A549 (cell line): ENCODE measurements at regions not wholly inside any gene's neighbourhood (a gene's known extent, or its start where the extent isn't known, plus 50 kb on each side); places are given as distances from the start of the nearest gene placed in this dataset.

Experiments
- ATAC-seq, 2 experiments: fragments of 200-7000 bp in 1 of 2; fragments of >200 bp in 1 of 2; cut with Nextera tagmentation in 1 of 2; cut with Tn5 transposase in 1 of 2; 3 replicates each; pipeline versions ENCODE4 v1.8.0 to v1.9.1; 2018 to 2020; ENCODE audit warnings: mild to moderate bottlenecking in 1 of 2, moderate library complexity in 1 of 2
- CTCF ChIA-PET: fragments of 300-600 bp; sonication (Branson Sonifier 250); formaldehyde crosslinking; extraction: SDS; loops from one replicate; lab custom pipeline; 2021; ENCODE audit warnings: antibody characterized with exemption, inconsistent platforms; lab: Yijun Ruan, JAX
- POLR2A ChIA-PET: fragments of 350-600 bp; formaldehyde crosslinking; extraction: SDS; loops from one replicate; lab custom pipeline; 2021; ENCODE audit warnings: antibody characterized with exemption, inconsistent platforms; lab: Yijun Ruan, JAX
- DNase-seq, 2 experiments: peaks; one replicate each; pipeline versions ENCODE4 v3.0.0 to v3.0.0-alpha.2; 2011 to 2016; ENCODE audit warnings: low read depth in 1 of 2, low spot score in 1 of 2
- FAIRE-seq: peaks from 2 replicates; lab custom pipeline; 2011; peaks lifted over from hg19 to GRCh38; lab: Jason Lieb, UNC
- H3K27ac ChIP-seq, 2 experiments: fragments of >200 bp; sonication (Bioruptor Twin); formaldehyde crosslinking; 3 replicates each; pipeline ENCODE4 v1.5.1; 2016 to 2017
- H3K4me1 ChIP-seq: fragments of >200 bp; sonication (Bioruptor Twin); formaldehyde crosslinking; 3 replicates; pipeline ENCODE4 v1.6.1; 2016
- H3K4me2 ChIP-seq: fragments of >200 bp; sonication (Bioruptor Twin); formaldehyde crosslinking; 3 replicates; pipeline ENCODE4 v1.6.1; 2016
- H3K4me3 ChIP-seq: fragments of >200 bp; sonication (Bioruptor Twin); formaldehyde crosslinking; 3 replicates; pipeline ENCODE4 v1.5.1; 2016
- H3K9me3 ChIP-seq: fragments of >200 bp; sonication (Bioruptor Twin); formaldehyde crosslinking; 3 replicates; pipeline ENCODE4 v1.6.1; 2016
- ATOH8 ChIP-seq: fragments of 250-450 bp; sonication (Bioruptor Pico); IDR thresholded peaks from 2 replicates; pipeline ENCODE4 v1.5.0; 2020; ENCODE audit warnings: low read depth, mild to moderate bottlenecking, moderate library complexity
- CBX2 ChIP-seq: fragments of 200-600 bp; sonication (generic); IDR thresholded peaks from 2 replicates; pipeline ENCODE4 v1.6.1; 2016; ENCODE audit warnings: low read depth, mild to moderate bottlenecking, borderline replicate concordance
- CEBPB ChIP-seq, 2 experiments: fragments of >200 bp in 1 of 2; sonication (Bioruptor Twin) in 1 of 2; formaldehyde crosslinking in 1 of 2; IDR thresholded peaks; 2 replicates each; pipeline ENCODE4 v1.6.1; 2012 to 2016
- CHD4 ChIP-seq: fragments of 200-600 bp; sonication (generic); IDR thresholded peaks from 2 replicates; pipeline ENCODE4 v1.6.1; 2016; ENCODE audit warnings: antibody characterized with exemption, mild to moderate bottlenecking, borderline replicate concordance
- FOSL2 ChIP-seq, 2 experiments: fragments of 450-650 bp in 1 of 2; fragments of >200 bp in 1 of 2; sonication (Bioruptor Twin) in 1 of 2; formaldehyde crosslinking; IDR thresholded peaks; 2 replicates each; pipeline versions ENCODE4 v1.5.0 to v1.6.1; 2016 to 2020; ENCODE audit warnings: mild to moderate bottlenecking in 1 of 2, moderate library complexity in 1 of 2
- FOXS1 ChIP-seq: fragments of 250-450 bp; sonication (Bioruptor Pico); IDR thresholded peaks from 2 replicates; pipeline ENCODE4 v1.5.0; 2020; ENCODE audit warnings: mild to moderate bottlenecking, moderate library complexity
- GATA3 ChIP-seq: IDR thresholded peaks from 2 replicates; pipeline ENCODE4 v1.6.1; 2012; ENCODE audit warnings: borderline replicate concordance
- HOXB5 ChIP-seq: fragments of 250-450 bp; sonication (Bioruptor Pico); IDR thresholded peaks from 2 replicates; pipeline ENCODE4 v1.5.0; 2020; ENCODE audit warnings: mild to moderate bottlenecking, moderate library complexity
- KDM1A ChIP-seq: fragments of 200-600 bp; sonication (generic); IDR thresholded peaks from 2 replicates; pipeline ENCODE4 v1.6.1; 2016; ENCODE audit warnings: low read depth, mild to moderate bottlenecking
- KDM5A ChIP-seq: fragments of 200-600 bp; sonication (generic); IDR thresholded peaks from 2 replicates; pipeline ENCODE4 v1.6.1; 2016; ENCODE audit warnings: antibody characterized with exemption, mild to moderate bottlenecking
- MAX ChIP-seq: IDR thresholded peaks from 2 replicates; pipeline ENCODE4 v1.6.1; 2012
- NFE2L2 ChIP-seq: fragments of 150-350 bp; conservative IDR thresholded peaks from 2 replicates; pipeline ENCODE4 v1.6.1; 2014; ENCODE audit warnings: low read length
- NPAS2 ChIP-seq: fragments of 250-450 bp; sonication (Bioruptor Pico); IDR thresholded peaks from 2 replicates; pipeline ENCODE4 v1.8.0; 2022; ENCODE audit warnings: mild to moderate bottlenecking, moderate library complexity, borderline replicate concordance
- PHF8 ChIP-seq: fragments of 200-600 bp; sonication (generic); IDR thresholded peaks from 2 replicates; pipeline ENCODE4 v1.6.1; 2016; ENCODE audit warnings: low read depth, mild to moderate bottlenecking, antibody characterized with exemption, moderate library complexity, borderline replicate concordance
- POLR2AphosphoS2 ChIP-seq: conservative IDR thresholded peaks from 2 replicates; pipeline ENCODE4 v1.6.1; 2012; ENCODE audit warnings: low read length, improper control_type of control experiment, inconsistent platforms
- RAD21 ChIP-seq, 2 experiments: fragments of >200 bp in 1 of 2; sonication (Bioruptor Twin) in 1 of 2; formaldehyde crosslinking in 1 of 2; IDR thresholded peaks in 1 of 2; conservative IDR thresholded peaks in 1 of 2; 2 replicates in 1 of 2; 3 replicates in 1 of 2; pipeline ENCODE4 v1.6.1; 2012 to 2018; ENCODE audit warnings: inconsistent platforms in 1 of 2
- REST ChIP-seq: fragments of 200-600 bp; sonication (generic); IDR thresholded peaks from 2 replicates; pipeline ENCODE4 v1.6.1; 2016; ENCODE audit warnings: antibody characterized with exemption, mild to moderate bottlenecking, moderate library complexity
- RFX5 ChIP-seq: fragments of 450-650 bp; IDR thresholded peaks from 2 replicates; pipeline ENCODE4 v1.7.1; 2014; ENCODE audit warnings: antibody characterized with exemption, mild to moderate bottlenecking, moderate library complexity
- ZSCAN20 ChIP-seq: fragments of 250-450 bp; sonication (Bioruptor Pico); IDR thresholded peaks from 2 replicates; pipeline ENCODE4 v1.8.0; 2022; ENCODE audit warnings: mild to moderate bottlenecking, moderate library complexity
- WGBS: methylation state at CpG from one replicate; pipeline ENCODE4 v1.1.6; 2017; ENCODE audit errors: missing lambda C conversion rate; 5-methylcytosine and 5-hydroxymethylcytosine counted together

GRCh38 chr4:145427991-145428390 is 53.7 kb upstream of the SMAD1 start:
- POLR2A ChIA-PET = no interaction called here
- no peak for ATAC-seq
- FAIRE-seq = no peak

GRCh38 chr4:145427221-145427620 is 54.4 kb upstream of the SMAD1 start:
- Histone ChIP-seq H3K4me3 (no peak overlapping the region), H3K4me1 (no peaks in the 10 kb centered on the region), H3K4me2 (no peak overlapping the region), H3K27ac (no peak overlapping the region), H3K9me3 (no peaks in the 10 kb centered on the region)
- TF ChIP-seq MAX (no peak), RFX5 (no peak), ZSCAN20 (no peak), NFE2L2 (no peak), CEBPB (IDR thresholded peaks at IDR 0.05) (no peak), PHF8 (no peak), FOSL2 (IDR thresholded peaks at IDR 0.05) (no peak), FOSL2 (CRISPR knock-in tag; IDR thresholded peaks at IDR 0.05) (no peak), KDM1A (no peak)
- ChIA-PET CTCF (no interaction called here), POLR2A (no interaction called here)
- DNase-seq (no peak), FAIRE-seq (no peak), ATAC-seq (no peak)
- 6% methylated on average over 2 of the region's 2 CpGs for WGBS

More at GRCh38 chr4:145427991-145428390, 53.7 kb upstream of the SMAD1 start:
- Histone ChIP-seq H3K4me2 (no peak overlapping the region), H3K9me3 (no peaks in the 10 kb centered on the region), H3K4me3 (no peak overlapping the region), H3K4me1 (no peaks in the 10 kb centered on the region), H3K27ac (no peak overlapping the region)
- WGBS = 0% methylated on average over 3 of the region's 3 CpGs
- no peak for DNase-seq
- CTCF ChIA-PET = no interaction called here
- TF ChIP-seq HOXB5 (CRISPR knock-in tag) = no peak
- TF ChIP-seq FOXS1 (CRISPR knock-in tag) = no peak
- TF ChIP-seq GATA3 = no peak
- TF ChIP-seq ATOH8 (CRISPR knock-in tag) = no peak
- no peak for TF ChIP-seq MAX
- no peak for TF ChIP-seq CHD4
- no peak for TF ChIP-seq RAD21 (conservative IDR thresholded peaks at IDR 0.05 in 1 of 2, IDR thresholded peaks at IDR 0.05 in 1 of 2)
- no peak for TF ChIP-seq REST
- no peak for TF ChIP-seq POLR2AphosphoS2
- TF ChIP-seq ZSCAN20 = no peak
- no peak for TF ChIP-seq CBX2
- TF ChIP-seq NPAS2 (CRISPR knock-in tag) = no peak
- TF ChIP-seq KDM5A = no peak
